IMR-90 (cell line): ENCODE measurements at regions not wholly inside any gene's neighbourhood (a gene's known extent, or its start where the extent isn't known, plus 50 kb on each side); places are given as distances from the start of the nearest gene placed in this dataset.
"Not testable (repeated sequence)": the region's sequence is repeated elsewhere in the genome, so short reads cannot be mapped to it uniquely, and the experiment has no call there.

Source experiments
- ATAC-seq: fragments of 200-7000 bp; cut with Tn5 transposase; 2 replicates; pipeline ENCODE4 v1.9.1; 2020; ENCODE audit warnings: low read depth, mild to moderate bottlenecking, moderate library complexity
- BruUV-seq: library from RNA; stranded (reverse); fragments of 400-500 nt; replicated peaks from 2 replicates; lab custom pipeline; 2021; lab: Mats Ljungman, UMichigan
- CTCF ChIA-PET: fragments of 300-600 bp; formaldehyde crosslinking; extraction: SDS; loops from one replicate; lab custom pipeline; 2021; ENCODE audit warnings: antibody characterized with exemption; lab: Yijun Ruan, JAX
- POLR2A ChIA-PET: fragments of 300-600 bp; sonication (Branson Sonifier 250); formaldehyde crosslinking; loops from one replicate; lab custom pipeline; 2022; ENCODE audit warnings: antibody characterized with exemption; ENCODE audit not compliant: unreplicated experiment; lab: Charles Lee
- DNase-seq: peaks from one replicate; pipeline ENCODE4 v3.0.0; 2013
- H2AFZ ChIP-seq: replicated peaks from 2 replicates; pipeline ENCODE3; 2013; ENCODE audit warnings: low read length, mild to moderate bottlenecking; ENCODE audit not compliant: poor library complexity
- H2AK5ac ChIP-seq: 2 replicates; pipeline ENCODE4 v1.6.1; 2013; ENCODE audit warnings: low read depth, low read length, inconsistent platforms
- H2AK9ac ChIP-seq: replicated peaks from 2 replicates; pipeline ENCODE3; 2013; ENCODE audit warnings: mild to moderate bottlenecking, low read depth, low read length, moderate library complexity; ENCODE audit not compliant: poor library complexity
- H2BK120ac ChIP-seq: 2 replicates; pipeline ENCODE4 v1.6.1; 2013; ENCODE audit warnings: low read depth, low read length, inconsistent platforms
- H2BK15ac ChIP-seq: 3 replicates; pipeline ENCODE4 v1.6.1; 2013; ENCODE audit warnings: low read depth, low read length, inconsistent platforms
- H2BK20ac ChIP-seq: 2 replicates; pipeline ENCODE4 v1.6.1; 2013; ENCODE audit warnings: low read depth, mild to moderate bottlenecking, inconsistent platforms, low read length, moderate library complexity
- H2BK5ac ChIP-seq: 2 replicates; pipeline ENCODE4 v1.6.1; 2013; ENCODE audit warnings: mild to moderate bottlenecking, low read depth, low read length, inconsistent platforms; ENCODE audit not compliant: poor library complexity, severe bottlenecking
- H3K14ac ChIP-seq: replicated peaks from 2 replicates; pipeline ENCODE4 v1.6.1; 2013; ENCODE audit warnings: low read depth, low read length, inconsistent platforms
- H3K18ac ChIP-seq: 2 replicates; pipeline ENCODE4 v1.6.1; 2013; ENCODE audit warnings: low read depth, low read length, control low read depth
- H3K23ac ChIP-seq: 2 replicates; pipeline ENCODE4 v1.6.1; 2013; ENCODE audit warnings: low read depth, low read length, inconsistent platforms
- H3K27ac ChIP-seq: 2 replicates; pipeline ENCODE4 v1.5.1; 2013; ENCODE audit warnings: mild to moderate bottlenecking, control low read depth, low read length; ENCODE audit not compliant: insufficient read depth
- H3K27me3 ChIP-seq: 2 replicates; pipeline ENCODE4 v1.6.1; 2013; ENCODE audit warnings: low read length; ENCODE audit not compliant: control insufficient read depth, insufficient read depth
- H3K36me3 ChIP-seq: 2 replicates; pipeline ENCODE4 v1.6.1; 2013; ENCODE audit warnings: low read length, mixed read lengths; ENCODE audit not compliant: control insufficient read depth, insufficient read depth
- H3K4ac ChIP-seq: 2 replicates; pipeline ENCODE4 v1.6.1; 2013; ENCODE audit warnings: low read depth, low read length, inconsistent platforms
- H3K4me1 ChIP-seq: 2 replicates; pipeline ENCODE4 v1.6.1; 2013; ENCODE audit warnings: low read length, mixed read lengths; ENCODE audit not compliant: control insufficient read depth, insufficient read depth
- H3K4me2 ChIP-seq: 2 replicates; pipeline ENCODE4 v1.6.1; 2013; ENCODE audit warnings: low read depth, mild to moderate bottlenecking, control low read depth, low read length, moderate library complexity
- H3K4me3 ChIP-seq: 2 replicates; pipeline ENCODE4 v1.5.1; 2013; ENCODE audit warnings: low read depth, mild to moderate bottlenecking, control low read depth, low read length, moderate library complexity; ENCODE audit not compliant: insufficient read depth
- H3K56ac ChIP-seq: 2 replicates; pipeline ENCODE4 v1.6.1; 2013; ENCODE audit warnings: low read length, inconsistent platforms; ENCODE audit not compliant: insufficient read depth; ENCODE audit errors: extremely low read depth
- H3K79me1 ChIP-seq, 2 experiments: 2 replicates each; pipeline ENCODE4 v1.6.1; 2013; ENCODE audit warnings: low read length in 2 of 2, inconsistent platforms in 1 of 2, low read depth in 1 of 2
- H3K9ac ChIP-seq: 2 replicates; pipeline ENCODE4 v1.6.1; 2013; ENCODE audit warnings: low read depth, low read length, control low read depth
- H3K9me1 ChIP-seq: 2 replicates; pipeline ENCODE4 v1.6.1; 2013; ENCODE audit warnings: low read length, inconsistent platforms; ENCODE audit not compliant: insufficient read depth
- H3K9me3 ChIP-seq: 2 replicates; pipeline ENCODE4 v1.6.1; 2013; ENCODE audit warnings: low read length; ENCODE audit not compliant: control insufficient read depth, insufficient read depth
- H4K20me1 ChIP-seq: 2 replicates; pipeline ENCODE4 v1.6.1; 2013; ENCODE audit warnings: low read length, inconsistent platforms; ENCODE audit not compliant: insufficient read depth
- H4K5ac ChIP-seq: 2 replicates; pipeline ENCODE4 v1.6.1; 2013; ENCODE audit warnings: mild to moderate bottlenecking, low read depth, low read length, control low read depth
- H4K8ac ChIP-seq, 2 experiments: 2 replicates each; pipeline ENCODE4 v1.6.1; 2013; ENCODE audit warnings: low read depth in 2 of 2, low read length in 2 of 2, control low read depth in 1 of 2, inconsistent platforms in 1 of 2
- H4K91ac ChIP-seq: 2 replicates; pipeline ENCODE4 v1.6.1; 2013; ENCODE audit warnings: low read depth, low read length, inconsistent platforms; ENCODE audit not compliant: insufficient read depth
- WGBS, 2 experiments: methylation state at CpG; one replicate each; pipeline versions ENCODE4 v1.1.5 to v1.1.7; 2013; ENCODE audit warnings: missing lambda C conversion rate in 2 of 2; ENCODE audit not compliant: insufficient read length in 1 of 2; ENCODE audit errors: extremely low coverage in 2 of 2; 5-methylcytosine and 5-hydroxymethylcytosine counted together
- dilution Hi-C: fragments of 300-500 bp; cut with HindIII; formaldehyde crosslinking; loops from one replicate; pipeline ENCODE4 v1.14.3; 2018; ENCODE audit warnings: low sequenced_read_pairs; ENCODE audit not compliant: unreplicated experiment
- in situ Hi-C: fragments of 300-500 bp; cut with MboI; formaldehyde crosslinking; loops from 3 replicates; pipeline ENCODE4 v1.14.3; 2019; ENCODE audit warnings: low sequenced_read_pairs, inconsistent platforms, mixed read lengths
- intact Hi-C: fragments of 100-400 bp; cut with micrococcal nuclease; formaldehyde crosslinking; loops from 2 replicates; pipeline ENCODE4 v1.10.0; 2022

- dilution Hi-C loops, H2BK20ac ChIP-seq, H3K14ac ChIP-seq, H2BK5ac ChIP-seq, DNase-seq, H4K8ac ChIP-seq, H2AFZ ChIP-seq, H2BK120ac ChIP-seq, H3K79me1 ChIP-seq, H3K27ac ChIP-seq, H4K5ac ChIP-seq, H3K4ac ChIP-seq, H3K27me3 ChIP-seq, H3K18ac ChIP-seq, H2AK9ac ChIP-seq, H4K20me1 ChIP-seq, in situ Hi-C loops, H3K9me1 ChIP-seq, BruUV-seq, H2BK15ac ChIP-seq, intact Hi-C loops, H3K23ac ChIP-seq, CTCF ChIA-PET, H4K91ac ChIP-seq, H3K4me2 ChIP-seq, H3K56ac ChIP-seq, H3K9ac ChIP-seq, POLR2A ChIA-PET, H3K4me1 ChIP-seq, H2AK5ac ChIP-seq, H3K4me3 ChIP-seq, H3K36me3 ChIP-seq, ATAC-seq: not testable (repeated sequence)
- H3K9me3 ChIP-seq: peaks cover 11% of the 10 kb centered on the region; the same call in 1 of the 2 replicates
- no CpG with 5 or more reads among the region's 6 CpGs for whole genome bisulfite sequencing, 2 experiments
Observed at GRCh38 chr14:106145731-106146130, 619.3 kb downstream of the TMEM121 start.
